GM12892 (cell line): ENCODE measurements at regions not wholly inside any gene's neighbourhood (a gene's known extent, or its start where the extent isn't known, plus 50 kb on each side); places are given as distances from the start of the nearest gene placed in this dataset.

Experiments used
- POLR2A ChIP-seq: IDR thresholded peaks from 2 replicates; pipeline ENCODE4 v1.6.1; 2011; ENCODE audit warnings: low read depth, low read length, control low read depth
- POLR2AphosphoS5 ChIP-seq: IDR thresholded peaks from 2 replicates; pipeline ENCODE4 v1.6.1; 2011; ENCODE audit warnings: low read depth, low read length, control low read depth
- TAF1 ChIP-seq: IDR thresholded peaks from 2 replicates; pipeline ENCODE4 v1.6.1; 2011; ENCODE audit warnings: low read depth, mild to moderate bottlenecking, control low read depth, low read length, borderline replicate concordance

GRCh38 chr2:7937082-7937481 is 744.8 kb upstream of the ID2 start:
- TF ChIP-seq POLR2A = no peak
- no peak for TF ChIP-seq POLR2AphosphoS5
- TF ChIP-seq TAF1 = no peak
